ENCODE measurements at regions not wholly inside any gene's neighbourhood (a gene's known extent, or its start where the extent isn't known, plus 50 kb on each side); places are given as distances from the start of the nearest gene placed in this dataset.

DNA sequence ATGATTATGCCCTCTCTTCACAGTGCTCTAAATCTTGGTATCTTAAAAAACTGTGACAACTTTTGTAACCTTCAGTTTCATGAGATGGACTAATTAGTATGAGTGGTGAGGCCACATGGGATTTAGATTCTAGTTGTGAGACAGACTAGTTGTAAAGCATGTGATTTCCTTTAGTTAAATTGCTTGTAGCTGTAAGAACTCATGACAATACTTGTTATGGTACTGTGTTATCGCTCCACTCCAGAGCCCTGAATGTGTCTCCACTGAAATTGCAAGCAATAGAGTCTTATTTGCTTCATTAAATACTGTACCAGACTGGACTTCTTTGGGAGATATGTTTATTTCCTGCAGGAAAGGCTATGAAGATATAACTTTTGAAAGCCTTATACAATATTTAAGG, 1198.3 kb upstream of the CDH6 start:
- TF ChIP-seq, protein P1, sequence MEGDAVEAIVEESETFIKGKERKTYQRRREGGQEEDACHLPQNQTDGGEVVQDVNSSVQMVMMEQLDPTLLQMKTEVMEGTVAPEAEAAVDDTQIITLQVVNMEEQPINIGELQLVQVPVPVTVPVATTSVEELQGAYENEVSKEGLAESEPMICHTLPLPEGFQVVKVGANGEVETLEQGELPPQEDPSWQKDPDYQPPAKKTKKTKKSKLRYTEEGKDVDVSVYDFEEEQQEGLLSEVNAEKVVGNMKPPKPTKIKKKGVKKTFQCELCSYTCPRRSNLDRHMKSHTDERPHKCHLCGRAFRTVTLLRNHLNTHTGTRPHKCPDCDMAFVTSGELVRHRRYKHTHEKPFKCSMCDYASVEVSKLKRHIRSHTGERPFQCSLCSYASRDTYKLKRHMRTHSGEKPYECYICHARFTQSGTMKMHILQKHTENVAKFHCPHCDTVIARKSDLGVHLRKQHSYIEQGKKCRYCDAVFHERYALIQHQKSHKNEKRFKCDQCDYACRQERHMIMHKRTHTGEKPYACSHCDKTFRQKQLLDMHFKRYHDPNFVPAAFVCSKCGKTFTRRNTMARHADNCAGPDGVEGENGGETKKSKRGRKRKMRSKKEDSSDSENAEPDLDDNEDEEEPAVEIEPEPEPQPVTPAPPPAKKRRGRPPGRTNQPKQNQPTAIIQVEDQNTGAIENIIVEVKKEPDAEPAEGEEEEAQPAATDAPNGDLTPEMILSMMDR (IDR thresholded peaks at IDR 0.05), result no peak
- TF ChIP-seq EZH2 (IDR thresholded peaks at IDR 0.05), result no peak
